ENCODE measurements at regions not wholly inside any gene's neighbourhood (a gene's known extent, or its start where the extent isn't known, plus 50 kb on each side); places are given as distances from the start of the nearest gene placed in this dataset.

- TF ChIP-seq, protein P1, sequence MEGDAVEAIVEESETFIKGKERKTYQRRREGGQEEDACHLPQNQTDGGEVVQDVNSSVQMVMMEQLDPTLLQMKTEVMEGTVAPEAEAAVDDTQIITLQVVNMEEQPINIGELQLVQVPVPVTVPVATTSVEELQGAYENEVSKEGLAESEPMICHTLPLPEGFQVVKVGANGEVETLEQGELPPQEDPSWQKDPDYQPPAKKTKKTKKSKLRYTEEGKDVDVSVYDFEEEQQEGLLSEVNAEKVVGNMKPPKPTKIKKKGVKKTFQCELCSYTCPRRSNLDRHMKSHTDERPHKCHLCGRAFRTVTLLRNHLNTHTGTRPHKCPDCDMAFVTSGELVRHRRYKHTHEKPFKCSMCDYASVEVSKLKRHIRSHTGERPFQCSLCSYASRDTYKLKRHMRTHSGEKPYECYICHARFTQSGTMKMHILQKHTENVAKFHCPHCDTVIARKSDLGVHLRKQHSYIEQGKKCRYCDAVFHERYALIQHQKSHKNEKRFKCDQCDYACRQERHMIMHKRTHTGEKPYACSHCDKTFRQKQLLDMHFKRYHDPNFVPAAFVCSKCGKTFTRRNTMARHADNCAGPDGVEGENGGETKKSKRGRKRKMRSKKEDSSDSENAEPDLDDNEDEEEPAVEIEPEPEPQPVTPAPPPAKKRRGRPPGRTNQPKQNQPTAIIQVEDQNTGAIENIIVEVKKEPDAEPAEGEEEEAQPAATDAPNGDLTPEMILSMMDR (IDR thresholded peaks at IDR 0.05; ENCODE audit: insufficient read depth, low read depth, low read length): no peak
- no peak for TF ChIP-seq EZH2 (IDR thresholded peaks at IDR 0.05; ENCODE audit: insufficient read depth, low read length)
Measured at GRCh38 chr1:234665975-234666605, 56.1 kb upstream of the IRF2BP2 start.

All from astrocyte (in vitro differentiated cells and primary cell).